ENCODE measurements at regions not wholly inside any gene's neighbourhood (a gene's known extent, or its start where the extent isn't known, plus 50 kb on each side); places are given as distances from the start of the nearest gene placed in this dataset.

GRCh38 chr10:131617113-131617858 is 283.5 kb upstream of the PPP2R2D start:
- no peak for DNase-seq (ENCODE audit: low read depth)
- CTCF ChIA-PET: no interaction called here
- Histone ChIP-seq H3K36me3 (ENCODE audit: control insufficient read depth, insufficient read depth, low read length) (no peaks in the 10 kb centered on the region), H3K27me3 (ENCODE audit: control insufficient read depth, insufficient read depth, low read length) (no peaks in the 10 kb centered on the region), H3K4me3 (ENCODE audit: low read depth, low read length) (no peak overlapping the region)
- no peak for TF ChIP-seq CTCF (IDR thresholded peaks at IDR 0.05; ENCODE audit: insufficient read depth, low read depth, low read length)
- POLR2A ChIA-PET: no interaction called here

GRCh38 chr10:131618587-131619267 is 282.1 kb upstream of the PPP2R2D start:
- CTCF ChIA-PET: no interaction called here
- no peaks in the 10 kb centered on the region for H3K27me3 ChIP-seq (ENCODE audit: control insufficient read depth, insufficient read depth, low read length)
- H3K36me3 ChIP-seq (ENCODE audit: control insufficient read depth, insufficient read depth, low read length): no peaks in the 10 kb centered on the region
- TF ChIP-seq CTCF (IDR thresholded peaks at IDR 0.05; ENCODE audit: insufficient read depth, low read depth, low read length): no peak
- POLR2A ChIA-PET: no interaction called here
- H3K4me3 ChIP-seq (ENCODE audit: low read depth, low read length): no peak overlapping the region
- DNase-seq (ENCODE audit: low read depth): no peak

GRCh38 chr10:131620314-131620713 is 280.5 kb upstream of the PPP2R2D start:
- no peak for DNase-seq (ENCODE audit: low read depth)
- CTCF ChIA-PET: no interaction called here
- TF ChIP-seq CTCF (IDR thresholded peaks at IDR 0.05; ENCODE audit: insufficient read depth, low read depth, low read length): no peak
- Histone ChIP-seq H3K27me3 (ENCODE audit: control insufficient read depth, insufficient read depth, low read length) (no peaks in the 10 kb centered on the region), H3K4me3 (ENCODE audit: low read depth, low read length) (no peak overlapping the region), H3K36me3 (ENCODE audit: control insufficient read depth, insufficient read depth, low read length) (no peaks in the 10 kb centered on the region)
- POLR2A ChIA-PET: no interaction called here

- Histone ChIP-seq H3K36me3 (ENCODE audit: control insufficient read depth, insufficient read depth, low read length) (no peaks in the 10 kb centered on the region), H3K27me3 (ENCODE audit: control insufficient read depth, insufficient read depth, low read length) (no peaks in the 10 kb centered on the region), H3K4me3 (ENCODE audit: low read depth, low read length) (no peak overlapping the region)
- CTCF ChIA-PET: no interaction called here
- no peak for TF ChIP-seq CTCF (IDR thresholded peaks at IDR 0.05; ENCODE audit: insufficient read depth, low read depth, low read length)
- no peak for DNase-seq (ENCODE audit: low read depth)
- POLR2A ChIA-PET: no interaction called here
Measured at GRCh38 chr10:131620904-131621303, 279.9 kb upstream of the PPP2R2D start.

GRCh38 chr10:131621784-131622624 is 278.8 kb upstream of the PPP2R2D start:
- no peaks in the 10 kb centered on the region for H3K36me3 ChIP-seq (ENCODE audit: control insufficient read depth, insufficient read depth, low read length)
- no peak for DNase-seq (ENCODE audit: low read depth)
- no peak overlapping the region for H3K4me3 ChIP-seq (ENCODE audit: low read depth, low read length)
- no peak for TF ChIP-seq CTCF (IDR thresholded peaks at IDR 0.05; ENCODE audit: insufficient read depth, low read depth, low read length)
- ChIA-PET POLR2A (no interaction called here), CTCF (interaction anchor here (0.8 kb wide), 1 partner anchor 9 kb away, joined by 3 read pairs; no protein-coding TSS in a partner anchor)
- no peaks in the 10 kb centered on the region for H3K27me3 ChIP-seq (ENCODE audit: control insufficient read depth, insufficient read depth, low read length)
